HG03280 (cell line): ENCODE measurements at regions not wholly inside any gene's neighbourhood (a gene's known extent, or its start where the extent isn't known, plus 50 kb on each side); places are given as distances from the start of the nearest gene placed in this dataset.

ENCODE experiments used
- ATAC-seq: cut with Tn5 transposase; IDR thresholded peaks from one replicate; pipeline ENCODE4 v1.9.1; 2021; ENCODE audit warnings: mild to moderate bottlenecking, moderate library complexity; ENCODE audit not compliant: unreplicated experiment

- ATAC-seq = no peak
Measured at GRCh38 chr15:96390986-96391385, 60.5 kb downstream of the NR2F2 start.

GRCh38 chr15:96392380-96393208 is 62.1 kb downstream of the NR2F2 start:
- ATAC-seq = no peak

GRCh38 chr15:96393209-96393513 is 62.7 kb downstream of the NR2F2 start:
- no peak for ATAC-seq

GRCh38 chr15:96395687-96396086 is 65.2 kb downstream of the NR2F2 start:
- no peak for ATAC-seq

GRCh38 chr15:96398776-96399175 is 68.3 kb downstream of the NR2F2 start:
- ATAC-seq = no peak

- ATAC-seq = no peak
Measured at GRCh38 chr15:96402403-96402802, 71.9 kb downstream of the NR2F2 start.

GRCh38 chr15:96403071-96403470 is 72.6 kb downstream of the NR2F2 start:
- no peak for ATAC-seq

GRCh38 chr15:96403932-96404331 is 73.4 kb downstream of the NR2F2 start:
- ATAC-seq = no peak

- ATAC-seq = no peak
Measured at GRCh38 chr15:96404560-96404959, 74.1 kb downstream of the NR2F2 start.

GRCh38 chr15:96406291-96406690 is 75.8 kb downstream of the NR2F2 start:
- ATAC-seq = no peak

- no peak for ATAC-seq
Measured at GRCh38 chr15:96406701-96407100, 76.2 kb downstream of the NR2F2 start.

GRCh38 chr15:96407482-96407881 is 77.0 kb downstream of the NR2F2 start:
- no peak for ATAC-seq

- ATAC-seq = no peak
Measured at GRCh38 chr15:96408591-96409183, 78.2 kb downstream of the NR2F2 start.

GRCh38 chr15:96409215-96410138 is 79.0 kb downstream of the NR2F2 start:
- no peak for ATAC-seq

- no peak for ATAC-seq
Measured at GRCh38 chr15:96410175-96411055, 79.9 kb downstream of the NR2F2 start.

GRCh38 chr15:96411056-96412031 is 80.8 kb downstream of the NR2F2 start:
- ATAC-seq = no peak

- no peak for ATAC-seq
Measured at GRCh38 chr15:96412045-96412905, 81.8 kb downstream of the NR2F2 start.

GRCh38 chr15:96412906-96413231 is 82.4 kb downstream of the NR2F2 start:
- ATAC-seq = no peak

- ATAC-seq = no peak
Measured at GRCh38 chr15:96413657-96414056, 83.2 kb downstream of the NR2F2 start.
